ENCODE measurements at regions not wholly inside any gene's neighbourhood (a gene's known extent, or its start where the extent isn't known, plus 50 kb on each side); places are given as distances from the start of the nearest gene placed in this dataset.
"Not testable (repeated sequence)": the region's sequence is repeated elsewhere in the genome, so short reads cannot be mapped to it uniquely, and the experiment has no call there.

GRCh38 chr5:25568989-25569625, 924.3 kb upstream of the CDH10 start:
- DNase-seq = no peak

- no peak for DNase-seq
These were observed 923.5 kb upstream of the CDH10 start for GRCh38 chr5:25568294-25568693.

- DNase-seq = no peak
These were observed 923.1 kb upstream of the CDH10 start for GRCh38 chr5:25567881-25568280.

- no peak for DNase-seq
These were observed 917.9 kb upstream of the CDH10 start for GRCh38 chr5:25562656-25563055.

- DNase-seq = no peak
These were observed 909.3 kb upstream of the CDH10 start for GRCh38 chr5:25554077-25554476.

GRCh38 chr5:25552871-25553481, 908.2 kb upstream of the CDH10 start:
- DNase-seq = no peak

- DNase-seq = no peak
These were observed 906.0 kb upstream of the CDH10 start for GRCh38 chr5:25550793-25551192.

GRCh38 chr5:25544652-25545249, 900.0 kb upstream of the CDH10 start:
- peak; percentile 12 to 60 for DNase-seq

- DNase-seq = no peak
These were observed 895.9 kb upstream of the CDH10 start for GRCh38 chr5:25540628-25541027.

GRCh38 chr5:25539536-25539935, 894.8 kb upstream of the CDH10 start:
- no peak for DNase-seq

GRCh38 chr5:25536461-25536860, 891.7 kb upstream of the CDH10 start:
- not testable (repeated sequence) for DNase-seq

GRCh38 chr5:25516141-25516540, 871.4 kb upstream of the CDH10 start:
- DNase-seq = no peak

- DNase-seq = no peak
These were observed 870.7 kb upstream of the CDH10 start for GRCh38 chr5:25515525-25515924.

- not testable (repeated sequence) for DNase-seq
These were observed 865.9 kb upstream of the CDH10 start for GRCh38 chr5:25510692-25511091.

- not testable (repeated sequence) for DNase-seq
These were observed 863.2 kb upstream of the CDH10 start for GRCh38 chr5:25508011-25508410.

- DNase-seq = no peak
These were observed 855.9 kb upstream of the CDH10 start for GRCh38 chr5:25500635-25501034.

GRCh38 chr5:25489834-25490538, 845.2 kb upstream of the CDH10 start:
- DNase-seq = no peak

- DNase-seq = no peak
These were observed 843.3 kb upstream of the CDH10 start for GRCh38 chr5:25488119-25488518.

- DNase-seq = no peak
These were observed 839.6 kb upstream of the CDH10 start for GRCh38 chr5:25484391-25484790.

- no peak for DNase-seq
These were observed 836.7 kb upstream of the CDH10 start for GRCh38 chr5:25481463-25481862.

- DNase-seq = no peak
These were observed 814.3 kb upstream of the CDH10 start for GRCh38 chr5:25459082-25459481.

- no peak for DNase-seq
These were observed 813.9 kb upstream of the CDH10 start for GRCh38 chr5:25458628-25459027.

- DNase-seq = no peak
These were observed 808.7 kb upstream of the CDH10 start for GRCh38 chr5:25453500-25453899.

GRCh38 chr5:25451294-25451693, 806.5 kb upstream of the CDH10 start:
- no peak for DNase-seq
